GM03348 (cell line): ENCODE measurements at regions not wholly inside any gene's neighbourhood (a gene's known extent, or its start where the extent isn't known, plus 50 kb on each side); places are given as distances from the start of the nearest gene placed in this dataset.

Experiments
- DNase-seq: peaks from one replicate; pipeline ENCODE4 v3.0.0; 2012; ENCODE audit warnings: low spot score

DNA sequence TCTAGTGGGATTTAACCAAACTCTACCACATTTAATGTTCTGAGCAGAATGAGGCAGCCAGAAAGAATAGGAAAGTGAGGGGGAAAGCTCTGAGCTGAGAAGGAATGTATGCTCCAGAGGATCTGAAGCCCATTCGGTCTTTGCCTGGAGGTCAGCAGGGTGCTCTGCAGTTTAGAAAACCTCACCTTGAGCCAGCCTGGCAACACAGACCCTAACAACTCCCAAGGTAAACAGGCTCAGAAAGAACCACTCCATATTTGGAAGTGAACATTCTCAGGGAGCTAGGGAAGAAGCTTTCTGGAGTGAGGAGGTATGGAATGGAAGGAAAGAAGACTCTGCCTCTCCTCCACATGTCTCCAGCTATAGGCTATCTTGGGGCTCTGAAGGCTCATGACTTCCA, 398.8 kb downstream of the SEC16B start:
- DNase-seq = no peak

- no peak for DNase-seq
Measured at GRCh38 chr1:177569476-177569875, 398.7 kb downstream of the BRINP2 start.

- DNase-seq = no peak
Measured at GRCh38 chr1:177568622-177569021, 397.9 kb downstream of the BRINP2 start.

DNA sequence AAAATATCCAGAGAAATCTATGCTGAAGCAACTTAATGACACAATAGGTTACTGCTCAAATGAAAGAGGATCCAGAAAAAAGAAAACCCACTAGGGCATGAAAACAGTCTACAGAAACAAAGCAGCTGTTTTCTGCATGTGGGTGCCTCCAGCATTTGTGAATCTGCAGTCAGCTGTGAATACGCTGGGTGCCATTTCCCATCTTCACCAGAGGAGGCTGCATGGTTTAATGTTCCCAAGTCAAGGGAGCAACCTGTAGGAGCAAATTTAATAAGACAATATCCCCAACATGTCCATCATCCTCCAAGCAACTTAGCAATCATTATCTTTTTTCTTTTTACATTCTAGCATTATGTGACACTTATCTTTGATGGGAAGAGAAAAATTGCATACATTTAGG, 396.6 kb downstream of the BRINP2 start:
- peak; percentile 19 for DNase-seq

DNA sequence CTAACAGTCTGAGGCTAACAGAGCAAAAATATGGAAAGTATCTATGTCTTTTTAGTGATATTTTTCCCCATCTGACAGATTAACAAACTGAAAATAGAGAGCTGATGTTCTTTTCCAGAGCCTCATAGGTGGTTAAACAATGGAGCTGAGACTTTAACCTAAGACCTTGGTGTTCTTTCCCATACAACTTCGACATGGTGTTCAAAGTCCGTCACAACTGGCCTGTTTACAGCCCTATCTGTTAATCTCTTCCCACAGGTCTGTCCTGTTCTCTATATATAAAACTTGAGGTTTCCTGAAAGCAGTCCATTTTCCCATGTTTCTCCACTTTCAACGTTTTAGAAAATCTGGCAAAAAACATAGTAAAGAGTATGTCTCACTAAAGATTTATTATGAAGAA, 395.7 kb downstream of the BRINP2 start:
- DNase-seq = no peak

GRCh38 chr1:177561436-177561835, 390.7 kb downstream of the BRINP2 start:
- no peak for DNase-seq

GRCh38 chr1:177558372-177558771, 387.6 kb downstream of the BRINP2 start:
- DNase-seq = no peak

- no peak for DNase-seq
Measured at GRCh38 chr1:177556163-177556562, 385.4 kb downstream of the BRINP2 start.

DNA sequence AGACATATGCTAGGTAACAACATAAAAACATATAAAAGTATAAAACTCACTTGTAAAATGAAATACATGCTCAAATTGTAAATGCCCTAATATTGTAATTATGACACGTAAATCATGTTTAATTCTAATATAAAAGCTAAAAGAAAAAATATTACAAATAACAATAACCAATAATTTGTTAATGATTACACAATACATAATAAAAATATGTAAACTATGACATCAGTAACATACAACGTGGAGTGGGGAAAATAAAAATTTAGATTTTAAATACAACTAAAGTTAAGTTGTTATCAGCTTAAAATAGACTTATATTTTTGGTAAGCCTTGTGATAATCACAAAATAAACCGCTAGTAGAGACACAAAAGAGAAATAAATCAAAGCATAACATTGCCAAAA, 376.4 kb downstream of the BRINP2 start:
- no peak for DNase-seq

- DNase-seq = no peak
Measured at GRCh38 chr1:177546346-177546745, 375.6 kb downstream of the BRINP2 start.

- DNase-seq = no peak
Measured at GRCh38 chr1:177526201-177526600, 355.4 kb downstream of the BRINP2 start.

- DNase-seq = no peak
Measured at GRCh38 chr1:177525176-177525575, 354.4 kb downstream of the BRINP2 start.

GRCh38 chr1:177517546-177517945, 346.8 kb downstream of the BRINP2 start:
- DNase-seq = peak; percentile 4

DNA sequence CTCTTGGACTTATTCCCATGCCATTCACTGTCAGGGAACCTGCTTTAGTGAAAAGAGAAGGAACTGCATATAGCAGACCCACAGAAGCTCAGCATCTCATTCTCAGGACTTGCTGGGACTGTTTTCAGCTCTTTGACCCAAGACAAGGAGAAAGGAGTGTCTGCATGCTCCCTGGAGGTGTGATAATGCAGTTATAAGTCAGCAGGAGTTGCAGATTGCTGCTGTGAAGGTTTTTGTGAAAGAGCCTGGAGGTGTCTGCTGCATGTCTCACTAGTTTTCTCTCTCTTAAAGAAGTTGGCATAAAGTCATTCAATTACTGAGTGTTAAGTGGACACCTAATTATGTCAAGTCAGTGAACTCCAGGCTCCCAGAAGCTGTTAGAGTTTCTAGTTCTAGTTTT, 343.4 kb downstream of the BRINP2 start:
- no peak for DNase-seq

DNA sequence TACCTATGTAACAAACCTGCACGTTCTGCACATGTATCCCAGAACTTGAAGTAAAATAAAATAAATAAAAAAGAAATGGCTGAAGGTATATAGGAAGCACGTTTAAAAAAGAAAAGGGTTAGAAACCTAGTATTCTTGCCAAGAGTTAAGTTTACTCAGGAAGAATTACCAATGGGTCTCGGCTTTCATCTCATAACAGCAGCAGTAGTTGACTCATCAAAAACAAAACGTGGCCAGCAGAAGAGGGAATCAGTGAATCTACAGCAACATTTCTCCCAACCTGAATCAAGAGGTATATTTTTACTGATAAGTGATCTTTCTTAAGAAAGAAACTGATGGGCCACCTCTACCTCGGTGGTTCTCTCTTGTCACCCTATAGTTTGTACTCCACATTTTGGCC, 340.3 kb downstream of the BRINP2 start:
- no peak for DNase-seq

DNA sequence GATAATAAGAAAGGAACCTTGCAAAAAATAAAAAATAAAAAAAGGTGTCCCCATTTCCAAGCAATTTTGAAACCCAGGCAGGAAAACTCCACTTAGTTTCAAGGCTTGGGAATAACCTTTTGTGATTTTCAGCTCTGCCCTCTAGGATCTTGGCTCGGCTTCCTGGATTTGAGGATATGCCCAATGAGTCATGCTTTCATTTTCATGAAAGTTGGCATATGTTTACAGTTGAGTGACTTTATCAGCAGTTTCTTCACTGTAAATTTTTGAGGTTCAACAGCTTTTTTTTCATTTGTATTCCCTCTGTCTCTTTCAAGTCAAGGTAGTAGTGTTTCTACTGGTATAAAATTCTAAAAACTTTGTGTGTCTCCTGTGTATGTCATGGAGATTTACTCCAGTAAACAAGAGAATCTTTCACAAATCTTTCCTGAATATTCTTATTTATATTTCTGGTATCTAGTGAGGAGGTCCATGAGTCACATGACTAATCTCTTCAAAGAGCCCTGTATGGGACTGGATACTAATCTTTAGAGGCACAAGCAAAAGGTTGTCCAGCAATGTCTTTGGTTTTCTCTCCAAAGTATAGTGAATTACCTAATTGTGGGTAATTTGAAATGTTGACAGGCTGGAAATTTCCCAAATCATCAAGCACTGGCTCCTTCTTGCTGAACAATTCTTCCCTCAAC, 335.3 kb downstream of the BRINP2 start:
- no peak for DNase-seq

DNA sequence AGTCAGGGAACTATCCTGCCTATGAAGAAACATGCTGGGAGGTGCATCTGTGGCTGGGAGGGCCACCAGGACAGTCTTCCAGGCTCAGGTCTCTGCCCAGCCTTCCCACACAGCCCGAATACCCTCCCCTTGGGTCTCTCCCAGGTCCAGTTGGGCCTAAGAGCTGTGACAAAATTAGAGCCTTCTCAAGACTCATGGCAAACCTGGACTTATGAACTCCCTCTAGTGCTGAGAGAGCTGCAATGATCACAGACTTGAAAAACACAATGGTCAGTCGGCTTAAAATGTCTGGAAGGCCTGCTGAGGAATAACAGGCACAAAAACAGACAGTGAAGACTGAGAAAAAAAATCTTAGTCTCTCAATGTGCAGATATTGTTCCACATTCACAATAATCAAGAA, 325.1 kb downstream of the BRINP2 start:
- DNase-seq = no peak

DNA sequence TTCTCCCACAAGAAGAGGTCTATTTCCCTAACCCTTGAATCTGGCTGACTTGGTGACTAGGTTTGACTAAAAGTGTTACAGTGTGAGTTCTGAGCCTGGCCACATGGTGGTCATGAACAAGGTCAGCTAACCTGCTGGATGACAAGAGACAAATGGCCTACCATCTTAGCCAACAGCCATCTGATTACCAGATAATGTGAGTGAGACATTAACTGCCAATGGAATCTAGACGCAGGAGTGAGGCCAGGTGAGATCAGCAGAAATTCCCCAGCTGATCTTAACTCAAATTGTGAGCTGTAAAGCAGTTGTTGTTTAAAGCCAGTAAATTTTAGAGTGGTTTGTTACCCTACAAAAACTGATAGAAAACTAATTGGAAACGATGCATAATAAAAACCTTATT, 320.0 kb downstream of the BRINP2 start:
- no peak for DNase-seq

- DNase-seq = no peak
Measured at GRCh38 chr1:177490036-177490639, 319.4 kb downstream of the BRINP2 start.

DNA sequence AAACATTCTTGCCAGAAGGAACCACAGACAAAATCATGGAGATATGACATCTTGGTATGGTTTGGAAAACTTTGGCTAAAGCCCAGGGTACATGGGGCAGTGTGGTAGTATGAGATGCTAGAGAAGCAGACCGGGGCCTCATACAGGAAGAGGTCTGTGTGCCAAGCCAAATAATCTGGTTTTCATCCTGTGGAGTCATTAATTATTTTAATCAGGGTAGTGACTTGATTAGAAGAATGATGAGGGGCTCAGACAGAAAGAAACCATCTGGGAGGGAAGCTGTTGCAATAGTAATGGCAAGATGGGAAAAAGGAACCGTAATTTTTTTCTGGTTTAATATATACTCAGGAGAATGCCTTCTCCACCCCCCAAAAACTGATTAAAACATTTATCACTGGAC, 318.0 kb downstream of the BRINP2 start:
- DNase-seq = no peak

DNA sequence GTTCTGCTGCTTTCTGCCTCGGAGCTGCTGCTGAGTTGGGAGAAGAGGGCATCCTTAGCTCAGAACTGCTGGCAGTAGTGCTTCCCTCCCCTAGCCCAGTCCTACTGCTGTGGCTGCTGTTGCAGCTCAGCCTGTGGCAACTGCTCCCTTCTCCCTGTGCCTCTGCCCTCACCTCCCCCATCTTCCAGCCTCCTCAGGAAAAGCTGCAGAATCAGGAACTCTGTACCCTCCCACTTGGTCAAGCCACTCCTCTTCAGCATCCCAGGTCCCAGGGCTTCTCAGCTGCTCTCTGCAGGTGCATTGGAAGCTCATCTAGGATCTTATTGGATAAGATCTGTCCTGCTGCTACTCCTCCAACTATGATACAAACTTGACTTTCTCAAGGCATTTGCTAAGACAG, 316.7 kb downstream of the BRINP2 start:
- DNase-seq = no peak

DNA sequence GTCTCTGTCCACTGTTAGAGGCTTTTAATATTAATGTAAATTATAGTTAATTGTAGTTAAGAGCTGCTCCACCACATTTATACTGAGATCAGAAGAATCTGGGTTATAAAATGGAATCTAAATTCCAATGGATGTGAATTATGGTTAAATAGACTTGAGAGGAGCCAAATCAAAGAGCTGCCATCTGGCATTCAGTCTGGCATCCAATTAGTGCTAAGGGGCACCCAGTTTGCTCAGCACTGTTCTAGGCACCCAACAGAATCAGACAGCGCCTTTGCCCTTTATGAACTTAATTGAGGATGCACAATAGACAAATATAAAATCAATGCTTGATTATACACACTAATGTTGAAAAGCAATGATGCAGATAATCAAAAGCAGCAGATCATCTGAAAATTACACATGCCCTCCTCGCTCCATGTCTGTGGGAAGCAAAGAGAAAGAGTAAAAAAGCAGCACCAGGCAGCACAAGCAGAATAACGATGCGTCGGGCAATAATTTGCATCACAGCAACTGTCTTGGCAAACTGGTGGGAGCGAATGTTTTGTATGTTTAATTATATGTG, 310.1 kb downstream of the BRINP2 start:
- DNase-seq = no peak

DNA sequence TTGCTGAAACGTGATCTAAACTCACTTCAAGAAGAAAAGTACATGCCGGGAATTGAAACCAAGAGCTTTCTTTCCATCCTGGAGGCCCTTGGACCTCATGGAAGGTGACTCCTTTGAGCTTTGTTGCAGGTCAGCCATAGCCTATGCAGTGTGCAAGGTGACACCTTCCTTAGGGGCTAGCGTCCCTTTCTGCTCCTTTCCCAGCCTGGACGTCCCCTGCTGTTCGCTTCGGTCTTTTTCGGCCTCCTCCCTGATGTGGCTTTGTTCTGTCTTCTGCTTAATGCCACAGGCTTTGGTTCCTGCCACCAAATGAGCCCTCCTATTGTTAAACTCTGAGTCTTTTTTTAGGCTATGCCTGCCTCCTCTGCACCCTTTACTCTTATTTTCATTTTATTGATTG, 308.8 kb downstream of the BRINP2 start:
- DNase-seq = no peak

GRCh38 chr1:177476676-177477075, 305.9 kb downstream of the BRINP2 start:
- DNase-seq = no peak
